ENCODE measurements at regions not wholly inside any gene's neighbourhood (a gene's known extent, or its start where the extent isn't known, plus 50 kb on each side); places are given as distances from the start of the nearest gene placed in this dataset.

GRCh38 chr10:116000151-116000842 is 272.7 kb downstream of the GFRA1 start:
- peaks cover 0 to 3% (median 0%) of the 10 kb centered on the region in 4 donors for H3K9me3 ChIP-seq (ENCODE audit: control insufficient read depth in 4 of 4, low read length in 3 of 4)
- TF ChIP-seq HNF4A (conservative IDR thresholded peaks at IDR 0.05) (peak; percentile 27 to 60), GABPA (IDR thresholded peaks at IDR 0.05 in 1 of 2, conservative IDR thresholded peaks at IDR 0.05 in 1 of 2) (no peak), MAX (IDR thresholded peaks at IDR 0.05) (no peak), SP1 (IDR thresholded peaks at IDR 0.05) (peak; percentile 52), EGR1 (IDR thresholded peaks at IDR 0.05; ENCODE audit: low read depth in 2 of 2) (no peak), TAF1 (conservative IDR thresholded peaks at IDR 0.05) (no peak), RAD21 (IDR thresholded peaks at IDR 0.05) (peak in 1 of 2 donors; percentile 14), YY1 (IDR thresholded peaks at IDR 0.05) (no peak), JUND (IDR thresholded peaks at IDR 0.05) (peak in 1 of 2 donors; percentile 18), FOXA2 (IDR thresholded peaks at IDR 0.05) (no peak), REST (IDR thresholded peaks at IDR 0.05) (no peak), RXRA (IDR thresholded peaks at IDR 0.05) (peak; percentile 49 to 80), HNF4G (IDR thresholded peaks at IDR 0.05) (no peak), FOXA1 (IDR thresholded peaks at IDR 0.05) (no peak), ATF3 (IDR thresholded peaks at IDR 0.05) (no peak), NR2F2 (IDR thresholded peaks at IDR 0.05) (no peak)
- TF ChIP-seq, protein P1, sequence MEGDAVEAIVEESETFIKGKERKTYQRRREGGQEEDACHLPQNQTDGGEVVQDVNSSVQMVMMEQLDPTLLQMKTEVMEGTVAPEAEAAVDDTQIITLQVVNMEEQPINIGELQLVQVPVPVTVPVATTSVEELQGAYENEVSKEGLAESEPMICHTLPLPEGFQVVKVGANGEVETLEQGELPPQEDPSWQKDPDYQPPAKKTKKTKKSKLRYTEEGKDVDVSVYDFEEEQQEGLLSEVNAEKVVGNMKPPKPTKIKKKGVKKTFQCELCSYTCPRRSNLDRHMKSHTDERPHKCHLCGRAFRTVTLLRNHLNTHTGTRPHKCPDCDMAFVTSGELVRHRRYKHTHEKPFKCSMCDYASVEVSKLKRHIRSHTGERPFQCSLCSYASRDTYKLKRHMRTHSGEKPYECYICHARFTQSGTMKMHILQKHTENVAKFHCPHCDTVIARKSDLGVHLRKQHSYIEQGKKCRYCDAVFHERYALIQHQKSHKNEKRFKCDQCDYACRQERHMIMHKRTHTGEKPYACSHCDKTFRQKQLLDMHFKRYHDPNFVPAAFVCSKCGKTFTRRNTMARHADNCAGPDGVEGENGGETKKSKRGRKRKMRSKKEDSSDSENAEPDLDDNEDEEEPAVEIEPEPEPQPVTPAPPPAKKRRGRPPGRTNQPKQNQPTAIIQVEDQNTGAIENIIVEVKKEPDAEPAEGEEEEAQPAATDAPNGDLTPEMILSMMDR (IDR thresholded peaks at IDR 0.05; ENCODE audit: low read depth, low read length, missing input control): no peak
- TF ChIP-seq, protein P2, sequence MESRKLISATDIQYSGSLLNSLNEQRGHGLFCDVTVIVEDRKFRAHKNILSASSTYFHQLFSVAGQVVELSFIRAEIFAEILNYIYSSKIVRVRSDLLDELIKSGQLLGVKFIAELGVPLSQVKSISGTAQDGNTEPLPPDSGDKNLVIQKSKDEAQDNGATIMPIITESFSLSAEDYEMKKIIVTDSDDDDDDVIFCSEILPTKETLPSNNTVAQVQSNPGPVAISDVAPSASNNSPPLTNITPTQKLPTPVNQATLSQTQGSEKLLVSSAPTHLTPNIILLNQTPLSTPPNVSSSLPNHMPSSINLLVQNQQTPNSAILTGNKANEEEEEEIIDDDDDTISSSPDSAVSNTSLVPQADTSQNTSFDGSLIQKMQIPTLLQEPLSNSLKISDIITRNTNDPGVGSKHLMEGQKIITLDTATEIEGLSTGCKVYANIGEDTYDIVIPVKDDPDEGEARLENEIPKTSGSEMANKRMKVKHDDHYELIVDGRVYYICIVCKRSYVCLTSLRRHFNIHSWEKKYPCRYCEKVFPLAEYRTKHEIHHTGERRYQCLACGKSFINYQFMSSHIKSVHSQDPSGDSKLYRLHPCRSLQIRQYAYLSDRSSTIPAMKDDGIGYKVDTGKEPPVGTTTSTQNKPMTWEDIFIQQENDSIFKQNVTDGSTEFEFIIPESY (IDR thresholded peaks at IDR 0.05): peak; percentile 36
- no peak overlapping the region for H3K4me3 ChIP-seq (ENCODE audit: low read depth in 1 of 3, low read length in 3 of 3)
- no peaks in the 10 kb centered on the region for H3K27me3 ChIP-seq (ENCODE audit: control insufficient read depth in 4 of 4, insufficient read depth in 4 of 4, low read length in 3 of 4)
- H3K36me3 ChIP-seq (ENCODE audit: control insufficient read depth in 4 of 4, insufficient read depth in 3 of 4, low read depth in 1 of 4, low read length in 3 of 4): no peaks in the 10 kb centered on the region
- peak overlapping the region; percentile 80 to 82 for H3K27ac ChIP-seq (ENCODE audit: low read depth in 1 of 2, low read length in 2 of 2)
- peak overlapping the region in 1 of 2 donors; percentile 18 for H3K9ac ChIP-seq (ENCODE audit: low read depth in 1 of 2, low read length in 2 of 2)
- DNase-seq (ENCODE audit: low spot score): no peak
- H3K4me1 ChIP-seq (ENCODE audit: control insufficient read depth in 4 of 4, insufficient read depth in 4 of 4, low read length in 3 of 4): peaks cover 12 to 46% (median 37%) of the 10 kb centered on the region in 4 donors
- 31% methylated on average over 12 of the region's 12 CpGs for WGBS
